ENCODE measurements at regions not wholly inside any gene's neighbourhood (a gene's known extent, or its start where the extent isn't known, plus 50 kb on each side); places are given as distances from the start of the nearest gene placed in this dataset.
"Not testable (repeated sequence)": the region's sequence is repeated elsewhere in the genome, so short reads cannot be mapped to it uniquely, and the experiment has no call there.

DNA sequence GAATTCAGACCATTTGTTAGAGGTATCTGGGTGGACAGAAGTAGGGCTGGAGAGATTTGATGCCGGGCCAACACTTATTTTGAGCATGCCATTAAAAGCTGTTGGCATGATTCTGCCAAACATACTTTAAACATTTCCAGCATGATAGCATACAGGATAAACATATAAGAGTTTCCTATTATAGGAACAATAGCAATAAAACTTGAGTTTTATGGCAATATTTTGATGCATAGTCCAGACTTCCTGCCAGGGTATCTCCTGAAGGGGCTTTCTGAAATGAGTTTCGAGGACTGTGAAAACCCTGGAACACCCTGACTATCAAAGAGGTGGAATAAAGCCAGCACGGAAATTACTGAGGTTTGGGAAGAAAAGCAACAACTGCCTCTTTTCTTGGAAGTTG is 1398.0 kb upstream of the NXPH2 start:
- no peak for DNase-seq (ENCODE audit: low spot score)

DNA sequence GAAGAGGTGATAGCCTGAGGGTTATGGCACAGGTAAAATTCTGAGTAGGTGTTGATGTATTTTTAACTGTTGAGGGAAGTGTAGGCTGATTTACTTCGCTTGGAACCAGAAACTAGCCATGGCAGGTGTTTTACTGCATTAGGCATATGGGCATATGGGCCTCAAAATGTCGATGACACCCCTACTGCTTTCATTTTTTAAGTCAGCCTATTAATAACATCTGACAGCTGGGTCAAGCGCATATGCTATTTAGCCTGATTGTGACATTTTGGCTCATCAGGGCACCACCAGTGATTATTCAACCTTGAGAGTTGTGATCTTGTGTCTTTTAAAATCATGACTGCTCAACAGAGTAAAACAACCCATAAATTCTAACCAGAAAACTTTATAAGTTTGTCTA is 1396.9 kb upstream of the NXPH2 start:
- no peak for DNase-seq (ENCODE audit: low spot score)

DNA sequence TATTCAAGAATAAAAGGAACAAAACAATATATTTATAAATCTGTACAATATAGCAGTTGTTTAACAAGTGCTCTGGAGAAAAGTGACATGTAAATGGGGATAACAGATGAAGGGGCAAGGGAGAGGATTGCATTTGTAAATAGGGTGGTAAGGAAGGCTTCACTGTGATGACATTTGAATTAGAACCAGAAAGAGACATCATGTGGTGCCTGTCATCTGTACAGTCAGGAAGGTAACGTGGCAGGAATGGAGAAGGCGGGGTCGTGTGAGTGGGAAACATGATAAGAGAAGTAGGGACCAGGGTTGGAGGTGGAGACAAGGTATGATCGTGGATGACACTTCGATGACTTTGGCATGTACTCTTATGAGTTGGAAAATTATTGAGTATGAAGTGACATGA is 1393.6 kb upstream of the NXPH2 start:
- DNase-seq (ENCODE audit: low spot score) = no peak

DNA sequence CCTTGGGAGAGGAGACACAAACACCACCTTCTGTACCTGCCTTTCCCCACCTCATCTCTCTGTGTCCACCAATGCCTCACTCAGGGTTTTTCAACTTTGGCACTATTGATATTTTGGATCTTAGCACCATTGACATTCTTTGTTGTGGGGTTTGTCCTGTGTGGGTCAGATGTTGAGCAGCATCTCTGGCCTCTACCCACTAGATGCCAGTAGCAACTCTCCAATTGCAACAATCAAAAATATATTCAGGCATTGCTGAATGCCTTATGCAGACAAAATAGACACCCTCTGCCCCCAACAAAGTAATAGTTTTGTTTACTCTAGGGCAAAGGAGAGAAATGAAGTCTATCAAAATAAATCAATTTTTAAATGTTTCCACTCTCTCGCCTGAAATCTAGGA is 1384.3 kb upstream of the NXPH2 start:
- DNase-seq (ENCODE audit: low spot score) = no peak

DNA sequence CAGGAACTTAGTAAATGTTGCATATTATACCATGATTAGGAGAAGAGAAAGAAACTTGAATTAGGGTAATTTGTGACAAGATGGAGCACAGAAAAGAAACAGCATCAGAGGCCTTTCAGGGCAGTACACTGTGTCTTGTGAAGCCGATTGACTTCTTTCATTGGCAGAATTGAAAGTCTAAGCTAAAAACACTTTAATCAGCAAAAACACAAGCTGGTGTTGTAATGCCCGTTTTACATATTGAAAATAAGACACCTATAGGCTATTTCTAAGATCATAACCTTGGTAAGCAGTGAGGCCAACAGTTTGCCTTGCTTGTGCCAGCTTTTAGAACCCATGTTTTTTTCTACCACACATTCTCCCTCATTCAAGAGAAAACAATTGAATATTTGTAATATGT is 1378.1 kb upstream of the NXPH2 start:
- no peak for DNase-seq (ENCODE audit: low spot score)

DNA sequence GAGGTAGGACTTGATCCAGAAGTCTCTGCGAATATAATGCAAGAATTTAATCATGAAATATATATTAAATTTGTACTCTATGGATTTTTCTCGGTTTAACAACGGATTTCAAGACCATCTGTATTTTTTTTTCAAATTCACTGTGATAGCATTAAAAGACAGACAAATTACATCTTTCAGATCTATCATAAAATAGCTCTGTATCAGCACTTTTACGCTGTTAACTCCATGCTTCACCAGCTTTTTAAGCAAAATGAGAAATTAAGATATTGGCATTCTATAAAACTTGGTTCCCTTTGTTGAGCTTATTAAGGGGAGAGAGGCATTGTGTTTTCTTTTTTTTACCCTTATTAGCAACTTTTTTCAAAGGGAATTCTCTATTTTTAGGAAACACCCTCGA is 1377.6 kb upstream of the NXPH2 start:
- no peak for DNase-seq (ENCODE audit: low spot score)

DNA sequence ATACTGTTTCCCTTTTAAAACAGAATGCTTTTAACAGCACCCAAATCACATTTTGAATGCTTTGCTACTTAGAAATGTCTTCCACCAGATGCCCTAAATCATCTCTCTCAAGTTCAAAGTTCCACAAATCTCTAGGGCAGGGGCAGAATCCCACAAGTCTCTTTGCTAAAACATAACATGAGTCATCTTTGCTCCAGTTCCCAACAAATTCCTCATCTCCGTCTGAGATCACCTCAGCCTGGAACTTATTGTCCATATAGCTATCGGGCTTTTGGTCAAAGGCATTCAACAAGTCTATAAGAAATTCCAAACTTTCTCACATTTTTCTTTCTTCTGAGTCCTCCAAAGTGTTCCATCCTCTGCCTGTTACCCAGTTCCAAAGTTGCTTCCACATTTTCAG is 1374.5 kb upstream of the NXPH2 start:
- no peak for DNase-seq (ENCODE audit: low spot score)

DNA sequence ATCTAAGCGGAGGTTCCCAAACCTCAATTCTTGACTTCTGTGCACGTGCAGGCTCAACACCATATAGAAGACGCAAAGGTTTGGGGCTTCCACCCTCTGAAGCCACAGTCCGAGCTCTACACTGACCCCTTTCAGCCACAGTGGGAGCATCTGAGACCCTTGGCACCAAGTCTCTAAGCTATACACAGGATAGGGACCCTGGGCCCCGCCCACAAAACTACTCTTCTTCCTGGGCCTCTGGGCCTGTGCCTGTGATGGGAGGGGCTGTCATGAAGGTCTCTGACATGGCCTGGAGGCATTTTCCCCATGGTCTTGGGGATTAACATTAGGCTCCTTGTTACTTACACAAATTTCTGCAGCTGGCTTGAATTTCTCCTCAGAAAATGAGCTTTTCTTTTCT is 1374.1 kb upstream of the NXPH2 start:
- no peak for DNase-seq (ENCODE audit: low spot score)

DNA sequence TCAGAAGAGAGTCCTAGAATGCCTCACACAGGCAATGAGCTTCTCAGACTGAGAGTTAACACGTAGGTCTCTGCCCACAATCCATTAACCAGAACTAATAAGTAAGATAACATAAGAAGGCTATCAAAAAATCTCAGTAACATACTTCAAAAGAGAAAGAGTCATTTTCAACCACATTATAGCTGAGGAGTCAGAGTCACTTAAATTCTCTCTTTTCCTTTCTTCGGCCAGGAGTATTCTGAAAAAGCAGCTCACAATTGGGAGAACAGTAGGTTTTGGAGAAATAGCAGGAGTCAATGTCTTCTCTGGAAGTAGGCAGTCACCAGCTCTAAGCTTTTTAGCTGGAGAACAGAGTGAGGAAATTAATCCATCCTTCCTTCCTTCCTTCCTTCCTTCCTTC is 1364.4 kb upstream of the NXPH2 start:
- DNase-seq (ENCODE audit: low spot score) = no peak

DNA sequence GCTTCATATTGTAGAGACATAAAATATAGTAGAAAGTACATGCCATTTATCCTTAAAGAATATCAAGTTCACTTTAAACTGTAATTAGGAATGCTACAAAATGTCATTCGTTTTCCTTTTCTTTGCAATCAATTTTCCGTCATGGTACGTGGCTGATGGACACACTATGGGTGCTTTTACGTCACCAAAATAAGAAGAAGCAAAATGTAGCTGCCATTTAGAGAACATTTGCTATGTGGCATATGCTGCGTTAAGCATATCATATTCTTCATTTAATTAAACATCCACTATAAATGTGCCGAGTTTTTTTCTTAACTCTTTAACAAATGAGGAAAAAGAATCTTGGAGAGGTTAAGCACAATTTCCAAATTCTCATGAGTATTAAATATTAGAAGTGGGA is 1358.5 kb upstream of the NXPH2 start:
- DNase-seq (ENCODE audit: low spot score) = no peak

DNA sequence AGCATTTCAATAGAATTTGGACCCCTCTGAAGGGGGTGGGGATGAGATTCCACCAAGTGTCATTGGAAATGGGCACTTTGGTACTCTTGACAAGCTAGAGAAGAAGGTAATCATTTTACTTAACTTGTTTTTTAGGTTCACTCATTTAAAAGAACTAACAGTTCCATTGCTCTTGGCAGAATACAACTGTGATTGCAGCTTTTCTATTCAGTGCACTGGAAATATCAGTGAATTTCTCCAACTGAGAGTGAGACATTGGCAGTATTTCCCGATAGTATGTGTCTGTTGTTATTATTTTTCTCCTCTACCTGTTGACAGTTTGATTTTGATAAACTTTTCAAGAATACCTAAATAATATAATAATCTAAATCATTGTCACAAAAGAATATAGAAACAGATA is 1356.7 kb upstream of the NXPH2 start:
- DNase-seq (ENCODE audit: low spot score) = no peak

DNA sequence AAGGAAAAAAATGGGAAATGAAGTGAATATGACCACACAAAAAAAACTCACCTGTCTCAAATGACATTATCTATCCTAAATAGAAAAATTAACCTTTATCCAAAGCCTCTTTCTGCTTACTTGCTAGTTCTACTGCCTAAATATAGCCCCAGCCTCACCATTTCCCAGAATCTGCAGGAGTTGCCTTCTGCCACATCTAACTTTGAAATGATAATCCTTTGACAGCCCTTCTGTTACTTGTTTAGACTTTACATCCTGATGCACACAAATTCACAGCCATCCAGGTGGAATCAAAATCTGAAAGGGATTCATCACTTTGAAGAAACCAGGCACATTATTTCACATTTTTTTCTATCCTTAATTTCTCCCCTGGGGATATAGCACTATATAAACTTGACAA is 1356.2 kb upstream of the NXPH2 start:
- no peak for DNase-seq (ENCODE audit: low spot score)

DNA sequence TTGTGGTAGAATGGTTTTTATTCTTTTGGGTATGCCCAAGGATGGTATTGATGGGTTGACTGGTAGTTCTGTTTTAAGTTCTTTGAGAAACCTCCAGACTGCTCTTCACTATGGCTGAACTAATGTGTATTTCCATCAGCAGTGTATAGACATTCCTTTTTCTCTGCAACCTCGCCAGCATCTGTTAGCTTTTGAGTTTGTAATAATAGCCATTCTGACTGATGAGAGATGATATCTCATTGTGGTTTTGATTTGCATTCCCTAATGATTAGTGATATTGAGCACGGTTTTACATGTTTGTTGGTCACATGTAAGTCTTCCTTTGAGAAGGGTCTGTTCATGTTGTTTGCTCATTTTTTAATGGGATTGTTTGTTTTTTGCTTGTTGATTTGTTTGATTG is 1348.7 kb upstream of the NXPH2 start:
- no peak for DNase-seq (ENCODE audit: low spot score)

DNA sequence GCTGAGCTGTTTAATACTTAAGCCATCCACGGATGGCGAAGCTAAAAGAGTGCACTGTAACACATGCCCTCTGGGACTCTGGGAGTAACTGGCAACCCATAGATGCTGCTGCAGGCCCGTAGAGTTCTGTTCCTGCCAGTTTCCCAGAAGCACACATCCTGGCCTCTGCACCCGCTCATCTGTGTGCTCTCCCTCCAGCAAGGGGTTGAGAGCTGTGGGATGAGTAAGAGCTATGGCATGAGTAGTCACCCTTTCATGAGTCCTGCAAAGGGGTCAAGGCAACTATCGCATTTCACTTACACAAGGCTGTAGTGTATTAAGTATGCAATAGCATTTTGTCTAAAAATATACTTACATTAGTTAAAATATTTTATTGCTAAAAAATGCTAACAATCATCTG is 1341.8 kb upstream of the NXPH2 start:
- peak; percentile 3 for DNase-seq (ENCODE audit: low spot score)

DNA sequence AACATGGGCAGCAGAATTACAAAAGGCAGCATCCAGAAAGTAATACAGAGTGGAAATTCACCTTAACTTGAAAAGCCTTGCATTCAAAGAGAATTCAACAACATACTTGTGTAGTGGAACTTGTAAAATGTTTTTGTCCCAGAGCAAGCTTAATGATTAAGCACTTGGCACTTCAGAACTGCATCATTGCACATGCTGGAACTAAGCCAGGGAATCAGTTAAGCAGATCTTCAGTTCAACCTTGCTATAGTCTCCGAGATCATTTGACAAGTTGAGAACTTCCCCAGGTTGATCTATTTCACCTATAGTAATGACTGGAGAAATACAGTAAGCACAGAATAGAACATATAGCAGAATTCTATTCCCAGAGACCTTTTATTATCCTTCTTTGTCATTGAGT is 1337.2 kb upstream of the NXPH2 start:
- no peak for DNase-seq (ENCODE audit: low spot score)

DNA sequence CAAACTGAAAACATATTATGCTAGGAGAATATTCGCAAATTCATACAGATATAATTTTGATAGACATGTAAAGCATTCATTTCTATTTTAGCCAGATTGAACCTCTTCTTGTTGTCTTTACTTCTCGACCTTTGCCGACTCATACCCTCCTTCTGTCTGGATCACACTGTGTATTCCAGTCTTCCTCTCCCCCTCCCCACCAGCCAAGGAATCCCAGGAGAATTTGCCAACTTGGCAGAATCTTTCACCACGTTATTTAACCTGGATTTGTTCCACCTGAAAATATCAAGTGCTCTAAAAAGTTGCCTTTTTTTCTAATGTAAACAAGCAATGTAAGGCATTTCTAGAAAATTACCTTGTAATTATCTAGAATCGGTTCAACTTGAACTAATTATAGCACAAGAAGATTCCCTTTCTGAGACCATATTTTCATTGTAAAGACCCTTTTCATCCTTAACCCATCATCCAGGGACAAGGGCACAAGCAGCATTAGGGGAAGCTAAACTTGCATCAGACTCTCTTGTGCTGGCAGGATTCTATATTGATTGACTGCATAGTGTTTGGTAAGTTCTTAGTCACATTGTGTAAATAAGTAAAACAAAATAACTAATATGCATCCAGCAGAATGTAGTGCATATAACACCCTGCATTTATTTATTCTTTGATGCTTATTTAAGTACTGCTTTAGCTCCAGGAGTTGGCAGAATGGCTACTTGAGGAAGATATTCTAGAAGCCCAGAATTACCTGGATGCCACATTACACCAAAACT is 1328.7 kb upstream of the NXPH2 start:
- DNase-seq (ENCODE audit: low spot score) = no peak

DNA sequence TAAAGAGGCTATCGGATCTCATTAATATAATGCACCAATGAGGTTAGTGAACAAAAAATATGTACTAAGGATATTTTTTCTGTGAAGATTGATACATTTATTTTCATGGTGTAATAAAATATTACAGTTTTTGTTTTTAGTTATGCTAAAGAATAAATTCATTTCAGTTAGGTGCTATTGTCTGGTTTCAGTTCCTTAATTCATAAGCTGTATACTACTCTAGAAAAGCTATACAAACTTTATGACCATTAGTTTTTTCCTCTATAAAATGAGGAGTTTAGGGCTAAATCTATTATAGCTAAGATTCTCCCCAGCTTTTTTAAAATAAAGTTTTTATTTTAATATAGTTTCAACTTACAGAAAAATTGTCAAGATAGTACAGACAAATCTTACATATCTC is 1311.7 kb upstream of the NXPH2 start:
- DNase-seq (ENCODE audit: low spot score) = no peak

DNA sequence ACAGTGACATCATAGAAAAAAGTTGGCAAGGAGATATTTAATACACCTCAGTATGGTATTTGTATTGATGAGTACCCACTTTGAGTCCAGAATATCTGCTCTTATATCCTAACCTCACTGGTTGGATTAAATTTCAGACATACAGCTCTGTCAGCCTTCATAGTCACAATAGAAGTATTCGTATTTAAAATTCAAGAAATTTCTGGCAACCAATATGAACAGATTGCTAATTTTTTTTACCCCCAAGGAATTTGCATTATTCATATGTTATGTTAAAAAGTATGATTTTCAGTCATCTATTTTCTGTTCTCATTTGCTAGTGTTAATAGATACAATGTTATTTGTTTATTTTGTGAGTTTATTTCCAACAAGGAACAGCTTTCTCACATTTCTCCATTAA is 1306.8 kb upstream of the NXPH2 start:
- no peak for DNase-seq (ENCODE audit: low spot score)

DNA sequence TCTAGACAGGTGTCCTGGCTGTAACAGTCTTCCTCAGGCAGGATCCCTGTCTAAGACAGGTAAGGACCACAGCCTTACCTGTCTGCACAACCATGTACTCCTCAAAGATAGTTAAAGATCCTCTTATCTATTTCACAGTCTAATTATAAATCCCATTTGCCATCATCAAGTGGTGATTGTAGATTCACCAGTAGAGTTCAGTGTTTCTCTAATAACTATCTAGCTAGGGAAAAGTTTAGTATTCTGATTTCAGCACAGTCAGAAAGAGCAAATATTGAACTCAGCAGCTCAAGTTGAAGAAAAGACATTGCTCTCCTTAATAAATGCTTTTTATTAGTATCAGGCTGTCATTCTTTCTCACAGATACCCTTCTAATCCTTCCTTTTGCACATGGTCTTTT is 1305.5 kb upstream of the NXPH2 start:
- DNase-seq (ENCODE audit: low spot score) = no peak

DNA sequence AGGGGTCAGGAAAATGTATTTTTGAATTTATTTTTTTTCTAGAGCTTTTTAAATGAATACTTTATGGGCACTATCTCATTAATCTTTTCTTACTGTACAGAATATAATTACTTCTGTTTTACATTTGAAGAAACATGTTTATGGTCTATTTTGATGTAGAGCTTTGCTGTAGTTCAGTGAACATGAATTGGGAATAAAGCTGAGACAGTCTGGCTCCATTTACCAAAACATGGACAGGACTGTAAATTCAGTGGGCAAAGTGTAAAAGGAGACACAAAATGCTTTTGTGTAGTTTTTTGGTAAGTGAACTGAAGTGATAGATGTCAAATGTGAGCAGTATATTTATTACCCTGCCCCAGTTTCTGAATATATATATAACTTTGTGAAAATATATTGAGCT is 1298.8 kb upstream of the NXPH2 start:
- DNase-seq (ENCODE audit: low spot score) = no peak

DNA sequence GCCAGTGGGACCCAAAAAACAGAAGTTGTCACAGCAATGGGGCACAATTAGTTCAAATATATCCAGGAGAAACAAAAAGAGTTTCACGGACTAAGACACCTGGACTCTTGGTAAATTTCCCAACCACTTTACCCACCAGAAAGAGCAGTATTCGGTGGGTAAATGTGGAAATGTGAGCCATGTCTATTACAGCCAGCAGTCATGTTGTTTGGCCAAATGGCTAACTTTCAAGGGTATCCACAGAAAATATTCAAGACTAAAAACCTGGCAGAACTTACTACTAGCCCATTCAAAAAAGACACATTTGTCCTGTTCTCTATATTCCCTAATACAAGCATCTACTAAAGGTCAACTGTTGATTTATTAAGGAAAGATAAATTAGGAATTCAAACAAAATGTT is 1296.0 kb upstream of the NXPH2 start:
- DNase-seq (ENCODE audit: low spot score) = no peak

DNA sequence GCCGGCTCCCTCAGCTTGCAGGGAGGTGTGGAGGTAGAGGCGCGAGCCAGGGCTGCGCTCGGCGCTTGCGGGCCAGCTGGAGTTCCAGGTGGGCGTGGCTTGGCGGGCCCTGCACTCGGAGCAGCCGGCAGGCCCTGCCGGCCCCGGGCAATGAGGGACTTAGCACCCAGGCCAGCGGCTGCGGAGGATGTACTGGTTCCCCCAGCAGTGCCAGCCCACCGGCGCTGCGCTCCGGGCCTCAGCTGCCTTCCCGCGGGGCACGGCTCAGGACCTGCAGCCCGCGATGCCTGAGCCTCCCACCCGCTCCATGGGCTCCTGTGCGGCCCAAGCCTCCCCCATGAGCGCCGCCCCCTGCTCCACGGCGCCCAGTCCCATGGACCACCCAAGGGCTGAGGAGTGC is 1293.6 kb upstream of the NXPH2 start:
- DNase-seq (ENCODE audit: low spot score) = not testable (repeated sequence)

DNA sequence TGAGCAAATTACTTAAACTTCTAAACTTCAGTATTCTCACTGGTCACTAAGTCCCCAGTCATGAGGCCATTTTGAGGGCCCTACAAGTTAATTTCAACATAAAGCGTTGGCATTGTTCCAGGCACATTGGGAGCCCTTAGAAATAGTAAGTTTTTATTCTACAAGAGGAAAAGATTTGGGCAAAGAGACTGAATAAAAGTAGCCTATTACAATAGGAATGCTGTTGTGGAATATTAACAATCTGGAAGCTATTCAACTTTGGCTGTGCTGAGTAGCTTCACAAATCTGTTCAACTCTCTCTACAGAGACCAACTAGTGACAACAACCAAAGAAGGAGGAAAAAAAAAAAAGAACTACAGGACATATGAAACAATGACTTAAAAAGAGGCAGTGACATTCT is 1287.5 kb upstream of the NXPH2 start:
- DNase-seq (ENCODE audit: low spot score) = no peak

DNA sequence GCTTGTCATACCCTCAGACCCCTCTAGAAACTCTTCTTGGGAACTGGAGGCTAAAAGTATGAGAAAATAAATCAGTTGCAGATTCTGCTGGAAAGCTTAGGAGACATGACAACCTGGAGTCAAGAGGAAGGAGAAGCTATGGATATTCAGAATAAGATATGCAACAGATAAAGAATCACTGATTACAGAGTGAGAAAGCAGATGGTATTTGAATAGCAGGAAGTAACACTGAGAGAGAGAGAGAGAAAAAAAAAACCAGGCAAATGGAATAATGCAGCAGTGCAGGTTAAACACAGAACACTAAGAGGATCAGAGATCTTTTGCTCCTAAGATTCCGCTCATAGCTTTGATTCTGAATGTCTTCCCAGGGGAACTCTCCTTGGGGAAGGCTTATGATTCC is 1284.1 kb upstream of the NXPH2 start:
- no peak for DNase-seq (ENCODE audit: low spot score)

DNA sequence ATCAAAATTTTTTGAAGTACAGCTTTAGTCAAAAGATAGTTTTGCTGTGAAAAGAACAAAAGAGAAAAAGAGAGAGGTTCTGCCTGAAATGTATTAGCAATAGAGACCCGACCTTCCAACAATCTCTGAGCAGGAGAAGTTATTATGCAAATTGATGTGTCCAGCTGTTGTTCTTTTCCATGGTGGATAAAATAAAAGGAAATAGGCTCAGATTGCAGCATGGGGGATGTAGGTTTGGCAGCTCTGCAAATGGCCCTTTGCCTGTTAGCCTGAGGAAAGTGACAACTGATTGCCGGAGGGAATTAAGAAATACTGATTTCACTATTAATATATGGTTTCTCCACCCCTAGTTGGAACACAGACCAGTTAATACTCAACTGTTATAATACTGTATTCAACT is 1283.2 kb upstream of the NXPH2 start:
- DNase-seq (ENCODE audit: low spot score) = no peak

Measured in COLO829 (cell line).